PC-9 (cell line): ENCODE measurements at regions not wholly inside any gene's neighbourhood (a gene's known extent, or its start where the extent isn't known, plus 50 kb on each side); places are given as distances from the start of the nearest gene placed in this dataset.

Experiments used
- BruUV-seq: library from RNA; stranded (reverse); fragments of 400-500 nt; replicated peaks from 2 replicates; lab custom pipeline; 2021; lab: Mats Ljungman, UMichigan
- CTCF ChIA-PET: fragments of 300-600 bp; sonication (Branson Sonifier 250); formaldehyde crosslinking; loops from one replicate; lab custom pipeline; 2022; ENCODE audit warnings: antibody characterized with exemption; lab: Charles Lee
- POLR2A ChIA-PET: fragments of 300-600 bp; sonication (Branson Sonifier 250); formaldehyde crosslinking; loops from one replicate; lab custom pipeline; 2022; ENCODE audit warnings: antibody characterized with exemption; ENCODE audit not compliant: unreplicated experiment; lab: Charles Lee
- DNase-seq, 2 experiments: peaks; one replicate each; pipeline versions ENCODE4 v3.0.0 to v3.0.0-alpha.2; 2015 to 2022; ENCODE audit warnings: mixed read lengths in 1 of 2
- H2AFZ ChIP-seq: fragments of 200-600 bp; sonication (generic); 2 replicates; pipeline ENCODE4 v1.8.1; 2017; ENCODE audit warnings: antibody characterized with exemption
- H3F3A ChIP-seq: fragments of 200-600 bp; sonication (generic); 2 replicates; pipeline ENCODE4 v1.8.1; 2017; ENCODE audit warnings: antibody characterized with exemption, mild to moderate bottlenecking, low read depth; ENCODE audit not compliant: insufficient read depth
- H3K27ac ChIP-seq: fragments of 200-600 bp; sonication (generic); 2 replicates; pipeline ENCODE4 v1.6.1; 2016; ENCODE audit warnings: mixed run types
- H3K27me3 ChIP-seq: fragments of 200-600 bp; sonication (generic); 2 replicates; pipeline ENCODE4 v1.6.1; 2016; ENCODE audit warnings: low read depth, mixed run types; ENCODE audit not compliant: insufficient read depth
- H3K36me3 ChIP-seq: fragments of 200-600 bp; sonication (generic); 2 replicates; pipeline ENCODE4 v1.6.1; 2016; ENCODE audit warnings: low read depth, mixed run types
- H3K4me1 ChIP-seq: fragments of 200-600 bp; sonication (generic); replicated peaks from 2 replicates; pipeline ENCODE4 v1.6.1; 2016; ENCODE audit warnings: mixed run types; ENCODE audit not compliant: insufficient read depth
- H3K4me2 ChIP-seq: fragments of 200-600 bp; sonication (generic); 2 replicates; pipeline ENCODE4 v1.6.1; 2017; ENCODE audit warnings: mixed run types
- H3K4me3 ChIP-seq: fragments of 200-600 bp; sonication (generic); 2 replicates; pipeline ENCODE4 v1.6.1; 2016; ENCODE audit warnings: mixed run types
- H3K79me2 ChIP-seq: fragments of 200-600 bp; sonication (generic); 2 replicates; pipeline ENCODE4 v1.6.1; 2017; ENCODE audit warnings: low read depth, mixed run types
- H3K9me2 ChIP-seq: fragments of 200-600 bp; sonication (generic); 2 replicates; pipeline ENCODE4 v1.8.1; 2017; ENCODE audit warnings: mild to moderate bottlenecking; ENCODE audit not compliant: insufficient read depth
- H3K9me3 ChIP-seq: fragments of 200-600 bp; sonication (generic); 2 replicates; pipeline ENCODE4 v1.8.1; 2016; ENCODE audit warnings: low read depth; ENCODE audit not compliant: insufficient read depth
- H4K20me1 ChIP-seq: fragments of 200-600 bp; sonication (generic); 2 replicates; pipeline ENCODE4 v1.8.1; 2017; ENCODE audit not compliant: insufficient read depth
- CTCF ChIP-seq: fragments of 200-600 bp; sonication (generic); conservative IDR thresholded peaks from 2 replicates; pipeline ENCODE4 v1.6.1; 2017; ENCODE audit warnings: mixed run types, antibody characterized with exemption, mild to moderate bottlenecking, moderate library complexity
- EZH2 ChIP-seq: fragments of 200-600 bp; sonication (generic); IDR thresholded peaks from 2 replicates; pipeline ENCODE4 v1.8.0; 2017; ENCODE audit warnings: antibody characterized with exemption, low read depth
- intact Hi-C: fragments of 100-400 bp; cut with micrococcal nuclease; formaldehyde crosslinking; loops from one replicate; pipeline ENCODE4 v1.10.0; 2022; ENCODE audit not compliant: unreplicated experiment

GRCh38 chr4:108540536-108540935 lies 79.8 kb upstream of the RPL34 start:
- Histone ChIP-seq H3K9me2 (no peaks in the 10 kb centered on the region), H3F3A (no peaks in the 10 kb centered on the region), H3K4me1 (no peaks in the 10 kb centered on the region), H3K27me3 (no peaks in the 10 kb centered on the region), H4K20me1 (no peaks in the 10 kb centered on the region), H3K9me3 (no peaks in the 10 kb centered on the region), H3K4me2 (no peak overlapping the region), H3K79me2 (no peaks in the 10 kb centered on the region), H3K27ac (no peak overlapping the region), H2AFZ (no peak overlapping the region), H3K36me3 (no peaks in the 10 kb centered on the region), H3K4me3 (no peak overlapping the region)
- ChIA-PET POLR2A (no interaction called here), CTCF (no interaction called here)
- intact Hi-C loops = no loop called here
- DNase-seq = no peak
- no TSS peak for BruUV-seq
- TF ChIP-seq CTCF (no peak), EZH2 (no peak)

- H3K4me2 ChIP-seq = no peak overlapping the region
- no peaks in the 10 kb centered on the region for H3K36me3 ChIP-seq
- POLR2A ChIA-PET = no interaction called here
- BruUV-seq = no TSS peak
- no peaks in the 10 kb centered on the region for H3K79me2 ChIP-seq
- no peak overlapping the region for H2AFZ ChIP-seq
- CTCF ChIA-PET = no interaction called here
- H3K9me2 ChIP-seq = no peaks in the 10 kb centered on the region
- H3K4me1 ChIP-seq = no peaks in the 10 kb centered on the region
- H4K20me1 ChIP-seq = no peaks in the 10 kb centered on the region
- TF ChIP-seq CTCF (no peak), EZH2 (no peak)
- intact Hi-C loops = no loop called here
- H3K27me3 ChIP-seq = no peaks in the 10 kb centered on the region
- DNase-seq = no peak
- H3F3A ChIP-seq = no peaks in the 10 kb centered on the region
- no peak overlapping the region for H3K4me3 ChIP-seq
- no peaks in the 10 kb centered on the region for H3K9me3 ChIP-seq
- no peak overlapping the region for H3K27ac ChIP-seq
Observed at GRCh38 chr4:108536577-108536976, 83.8 kb upstream of the RPL34 start.

- no peaks in the 10 kb centered on the region for H3F3A ChIP-seq
- H3K36me3 ChIP-seq = no peaks in the 10 kb centered on the region
- CTCF ChIA-PET = no interaction called here
- no peaks in the 10 kb centered on the region for H3K79me2 ChIP-seq
- H2AFZ ChIP-seq = no peak overlapping the region
- no peaks in the 10 kb centered on the region for H3K27me3 ChIP-seq
- no peak for DNase-seq
- no peaks in the 10 kb centered on the region for H3K4me1 ChIP-seq
- BruUV-seq = no TSS peak
- no peak overlapping the region for H3K4me3 ChIP-seq
- H3K27ac ChIP-seq = no peak overlapping the region
- no peak overlapping the region for H3K4me2 ChIP-seq
- H3K9me2 ChIP-seq = no peaks in the 10 kb centered on the region
- intact Hi-C loops = no loop called here
- POLR2A ChIA-PET = no interaction called here
- H3K9me3 ChIP-seq = no peaks in the 10 kb centered on the region
- H4K20me1 ChIP-seq = no peaks in the 10 kb centered on the region
- TF ChIP-seq EZH2 = no peak
Observed at GRCh38 chr4:108535757-108536156, 84.6 kb upstream of the RPL34 start.

- H3K4me3 ChIP-seq = no peak overlapping the region
- POLR2A ChIA-PET = no interaction called here
- H3K79me2 ChIP-seq = no peaks in the 10 kb centered on the region
- no TSS peak for BruUV-seq
- TF ChIP-seq EZH2 (no peak), CTCF (no peak)
- H3K27me3 ChIP-seq = no peaks in the 10 kb centered on the region
- no peaks in the 10 kb centered on the region for H3K9me3 ChIP-seq
- H3K4me2 ChIP-seq = no peak overlapping the region
- H3K27ac ChIP-seq = no peak overlapping the region
- CTCF ChIA-PET = no interaction called here
- no peaks in the 10 kb centered on the region for H3K4me1 ChIP-seq
- no peak for DNase-seq
- H4K20me1 ChIP-seq = no peaks in the 10 kb centered on the region
- H3F3A ChIP-seq = no peaks in the 10 kb centered on the region
- H2AFZ ChIP-seq = no peak overlapping the region
- intact Hi-C loops = no loop called here
- H3K36me3 ChIP-seq = no peaks in the 10 kb centered on the region
- H3K9me2 ChIP-seq = no peaks in the 10 kb centered on the region
Observed at GRCh38 chr4:108533876-108534275, 86.5 kb upstream of the RPL34 start.
